NCI-H1048 (cell line): ENCODE measurements at regions not wholly inside any gene's neighbourhood (a gene's known extent, or its start where the extent isn't known, plus 50 kb on each side); places are given as distances from the start of the nearest gene placed in this dataset.

Source experiments
- DNase-seq: peaks from one replicate; lab custom pipeline; 2025; lab: John Stamatoyannopoulos, UW

- DNase-seq: no peak
Measured at GRCh38 chr7:46444256-46444655, 523.2 kb upstream of the IGFBP3 start.

- DNase-seq: no peak
Measured at GRCh38 chr7:46440186-46440585, 519.1 kb upstream of the IGFBP3 start.

GRCh38 chr7:46432708-46433107 lies 511.6 kb upstream of the IGFBP3 start:
- DNase-seq: no peak

- DNase-seq: no peak
Measured at GRCh38 chr7:46428295-46428694, 507.2 kb upstream of the IGFBP3 start.

GRCh38 chr7:46424934-46425333 lies 503.9 kb upstream of the IGFBP3 start:
- no peak for DNase-seq

- DNase-seq: no peak
Measured at GRCh38 chr7:46421441-46422230, 500.6 kb upstream of the IGFBP3 start.

GRCh38 chr7:46414946-46415345 lies 493.9 kb upstream of the IGFBP3 start:
- DNase-seq: no peak

- no peak for DNase-seq
Measured at GRCh38 chr7:46411236-46411635, 490.2 kb upstream of the IGFBP3 start.

GRCh38 chr7:46407125-46407524 lies 486.1 kb upstream of the IGFBP3 start:
- no peak for DNase-seq

GRCh38 chr7:46397591-46397990 lies 476.5 kb upstream of the IGFBP3 start:
- DNase-seq: no peak

- no peak for DNase-seq
Measured at GRCh38 chr7:46396481-46396880, 475.4 kb upstream of the IGFBP3 start.

- DNase-seq: no peak
Measured at GRCh38 chr7:46393142-46393541, 472.1 kb upstream of the IGFBP3 start.

GRCh38 chr7:46391231-46392201 lies 470.4 kb upstream of the IGFBP3 start:
- DNase-seq: no peak

- DNase-seq: no peak
Measured at GRCh38 chr7:46390042-46390441, 469.0 kb upstream of the IGFBP3 start.

- no peak for DNase-seq
Measured at GRCh38 chr7:46389146-46389545, 468.1 kb upstream of the IGFBP3 start.

GRCh38 chr7:46387646-46388045 lies 466.6 kb upstream of the IGFBP3 start:
- no peak for DNase-seq

GRCh38 chr7:46386428-46387399 lies 465.6 kb upstream of the IGFBP3 start:
- DNase-seq: no peak

GRCh38 chr7:46385662-46386309 lies 464.7 kb upstream of the IGFBP3 start:
- no peak for DNase-seq

GRCh38 chr7:46383605-46384004 lies 462.5 kb upstream of the IGFBP3 start:
- DNase-seq: no peak

- no peak for DNase-seq
Measured at GRCh38 chr7:46369933-46370654, 449.0 kb upstream of the IGFBP3 start.

GRCh38 chr7:46368871-46369270 lies 447.8 kb upstream of the IGFBP3 start:
- DNase-seq: no peak
